Activated CD4-positive, alpha-beta T cell treated with anti-CD3 and anti-CD28 coated beads, Interleukin-2, amount 10 ng/mL, durations not matched to agents 24 days and 14 days (primary cell): ENCODE measurements at regions not wholly inside any gene's neighbourhood (a gene's known extent, or its start where the extent isn't known, plus 50 kb on each side); places are given as distances from the start of the nearest gene placed in this dataset.

ENCODE experiments used
- DNase-seq: peaks from one replicate; pipeline ENCODE4 v3.0.0; 2022
- H3K27ac Mint-ChIP-seq: one replicate; pipeline ENCODE4 v1.8.0; 2022; ENCODE audit warnings: mild to moderate bottlenecking, mixed read lengths
- H3K27me3 Mint-ChIP-seq: one replicate; pipeline ENCODE4 v1.8.0; 2022; ENCODE audit warnings: mixed read lengths
- H3K36me3 Mint-ChIP-seq: one replicate; pipeline ENCODE4 v1.8.0; 2022; ENCODE audit warnings: low read depth, mild to moderate bottlenecking, mixed read lengths
- H3K4me1 Mint-ChIP-seq: one replicate; pipeline ENCODE4 v1.8.0; 2021; ENCODE audit warnings: mixed read lengths
- H3K4me3 Mint-ChIP-seq: one replicate; pipeline ENCODE4 v1.8.0; 2022; ENCODE audit warnings: mild to moderate bottlenecking, moderate library complexity, mixed read lengths
- H3K9me3 Mint-ChIP-seq: one replicate; pipeline ENCODE4 v1.8.0; 2021; ENCODE audit warnings: mixed read lengths
- intact Hi-C: fragments of 100-400 bp; cut with micrococcal nuclease; formaldehyde crosslinking; loops from one replicate; pipeline ENCODE4 v1.15.1; 2023

- H3K4me3 Mint-ChIP-seq, result no peak overlapping the region
- DNase-seq, result no peak
- intact Hi-C loops, result no loop called here
- no peaks in the 10 kb centered on the region for H3K36me3 Mint-ChIP-seq
- H3K27ac Mint-ChIP-seq, result no peak overlapping the region
- H3K27me3 Mint-ChIP-seq, result no peaks in the 10 kb centered on the region
- H3K4me1 Mint-ChIP-seq, result no peaks in the 10 kb centered on the region
- peaks cover 3% of the 10 kb centered on the region for H3K9me3 Mint-ChIP-seq
These were observed 516.9 kb upstream of the ZNF608 start for GRCh38 chr5:125263356-125263755.

- Mint-ChIP-seq H3K4me1 (no peaks in the 10 kb centered on the region), H3K9me3 (peaks cover 3% of the 10 kb centered on the region), H3K36me3 (no peaks in the 10 kb centered on the region), H3K27ac (no peak overlapping the region), H3K4me3 (no peak overlapping the region), H3K27me3 (no peaks in the 10 kb centered on the region)
- no peak for DNase-seq
- intact Hi-C loops, result no loop called here
These were observed 519.7 kb upstream of the ZNF608 start for GRCh38 chr5:125266106-125266505.

- H3K4me1 Mint-ChIP-seq, result no peaks in the 10 kb centered on the region
- intact Hi-C loops, result no loop called here
- no peaks in the 10 kb centered on the region for H3K36me3 Mint-ChIP-seq
- H3K27me3 Mint-ChIP-seq, result no peaks in the 10 kb centered on the region
- no peak overlapping the region for H3K4me3 Mint-ChIP-seq
- no peak overlapping the region for H3K27ac Mint-ChIP-seq
- no peak for DNase-seq
- H3K9me3 Mint-ChIP-seq, result peaks cover 3% of the 10 kb centered on the region
These were observed 521.3 kb upstream of the ZNF608 start for GRCh38 chr5:125267636-125268248.

GRCh38 chr5:125269926-125270325, 523.5 kb upstream of the ZNF608 start:
- Mint-ChIP-seq H3K27ac (no peak overlapping the region), H3K27me3 (no peaks in the 10 kb centered on the region), H3K4me3 (no peak overlapping the region), H3K36me3 (no peaks in the 10 kb centered on the region), H3K4me1 (no peaks in the 10 kb centered on the region), H3K9me3 (peaks cover 3% of the 10 kb centered on the region)
- intact Hi-C loops, result no loop called here
- no peak for DNase-seq

GRCh38 chr5:125272357-125272756, 525.9 kb upstream of the ZNF608 start:
- H3K27ac Mint-ChIP-seq, result no peak overlapping the region
- H3K27me3 Mint-ChIP-seq, result no peaks in the 10 kb centered on the region
- H3K36me3 Mint-ChIP-seq, result no peaks in the 10 kb centered on the region
- H3K4me3 Mint-ChIP-seq, result no peak overlapping the region
- H3K4me1 Mint-ChIP-seq, result no peaks in the 10 kb centered on the region
- H3K9me3 Mint-ChIP-seq, result peaks cover under 1% of the 10 kb centered on the region
- intact Hi-C loops, result no loop called here
- DNase-seq, result no peak

GRCh38 chr5:125274211-125274610, 527.8 kb upstream of the ZNF608 start:
- Mint-ChIP-seq H3K27ac (no peak overlapping the region), H3K36me3 (no peaks in the 10 kb centered on the region), H3K27me3 (no peaks in the 10 kb centered on the region), H3K4me3 (no peak overlapping the region), H3K4me1 (no peaks in the 10 kb centered on the region), H3K9me3 (no peaks in the 10 kb centered on the region)
- no peak for DNase-seq
- intact Hi-C loops, result no loop called here

GRCh38 chr5:125274938-125275724, 528.7 kb upstream of the ZNF608 start:
- H3K4me3 Mint-ChIP-seq, result no peak overlapping the region
- H3K27ac Mint-ChIP-seq, result no peak overlapping the region
- no peak for DNase-seq
- no peaks in the 10 kb centered on the region for H3K27me3 Mint-ChIP-seq
- H3K9me3 Mint-ChIP-seq, result no peaks in the 10 kb centered on the region
- intact Hi-C loops, result no loop called here
- H3K36me3 Mint-ChIP-seq, result no peaks in the 10 kb centered on the region
- H3K4me1 Mint-ChIP-seq, result no peaks in the 10 kb centered on the region

- no peaks in the 10 kb centered on the region for H3K9me3 Mint-ChIP-seq
- H3K27me3 Mint-ChIP-seq, result no peaks in the 10 kb centered on the region
- DNase-seq, result no peak
- intact Hi-C loops, result no loop called here
- no peak overlapping the region for H3K27ac Mint-ChIP-seq
- no peaks in the 10 kb centered on the region for H3K36me3 Mint-ChIP-seq
- no peak overlapping the region for H3K4me3 Mint-ChIP-seq
- no peaks in the 10 kb centered on the region for H3K4me1 Mint-ChIP-seq
These were observed 529.3 kb upstream of the ZNF608 start for GRCh38 chr5:125275725-125276090.

- no peaks in the 10 kb centered on the region for H3K4me1 Mint-ChIP-seq
- no peaks in the 10 kb centered on the region for H3K9me3 Mint-ChIP-seq
- H3K36me3 Mint-ChIP-seq, result no peaks in the 10 kb centered on the region
- no peak overlapping the region for H3K27ac Mint-ChIP-seq
- intact Hi-C loops, result no loop called here
- H3K4me3 Mint-ChIP-seq, result no peak overlapping the region
- H3K27me3 Mint-ChIP-seq, result no peaks in the 10 kb centered on the region
- DNase-seq, result no peak
These were observed 529.7 kb upstream of the ZNF608 start for GRCh38 chr5:125276096-125276495.

- Mint-ChIP-seq H3K27ac (no peak overlapping the region), H3K4me1 (no peaks in the 10 kb centered on the region), H3K36me3 (no peaks in the 10 kb centered on the region), H3K9me3 (no peaks in the 10 kb centered on the region), H3K27me3 (no peaks in the 10 kb centered on the region), H3K4me3 (no peak overlapping the region)
- no peak for DNase-seq
- intact Hi-C loops, result no loop called here
These were observed 531.2 kb upstream of the ZNF608 start for GRCh38 chr5:125277494-125278154.

GRCh38 chr5:125278711-125279110, 532.3 kb upstream of the ZNF608 start:
- no peaks in the 10 kb centered on the region for H3K36me3 Mint-ChIP-seq
- no peak overlapping the region for H3K4me3 Mint-ChIP-seq
- H3K27me3 Mint-ChIP-seq, result no peaks in the 10 kb centered on the region
- intact Hi-C loops, result no loop called here
- DNase-seq, result no peak
- H3K9me3 Mint-ChIP-seq, result no peaks in the 10 kb centered on the region
- H3K27ac Mint-ChIP-seq, result no peak overlapping the region
- H3K4me1 Mint-ChIP-seq, result no peaks in the 10 kb centered on the region

- Mint-ChIP-seq H3K27ac (no peak overlapping the region), H3K4me1 (no peaks in the 10 kb centered on the region), H3K27me3 (no peaks in the 10 kb centered on the region), H3K4me3 (no peak overlapping the region), H3K9me3 (no peaks in the 10 kb centered on the region), H3K36me3 (no peaks in the 10 kb centered on the region)
- no peak for DNase-seq
- intact Hi-C loops, result no loop called here
These were observed 535.2 kb upstream of the ZNF608 start for GRCh38 chr5:125281667-125282066.

GRCh38 chr5:125283372-125283771, 536.9 kb upstream of the ZNF608 start:
- no peak overlapping the region for H3K27ac Mint-ChIP-seq
- no peaks in the 10 kb centered on the region for H3K36me3 Mint-ChIP-seq
- intact Hi-C loops, result no loop called here
- H3K4me3 Mint-ChIP-seq, result no peak overlapping the region
- H3K4me1 Mint-ChIP-seq, result no peaks in the 10 kb centered on the region
- no peaks in the 10 kb centered on the region for H3K9me3 Mint-ChIP-seq
- no peaks in the 10 kb centered on the region for H3K27me3 Mint-ChIP-seq
- DNase-seq, result no peak

GRCh38 chr5:125286271-125286670, 539.8 kb upstream of the ZNF608 start:
- no peak overlapping the region for H3K4me3 Mint-ChIP-seq
- intact Hi-C loops, result no loop called here
- no peak overlapping the region for H3K27ac Mint-ChIP-seq
- no peaks in the 10 kb centered on the region for H3K4me1 Mint-ChIP-seq
- no peaks in the 10 kb centered on the region for H3K9me3 Mint-ChIP-seq
- H3K36me3 Mint-ChIP-seq, result no peaks in the 10 kb centered on the region
- no peak for DNase-seq
- no peaks in the 10 kb centered on the region for H3K27me3 Mint-ChIP-seq
